HFFc6 (cell line): ENCODE measurements at regions not wholly inside any gene's neighbourhood (a gene's known extent, or its start where the extent isn't known, plus 50 kb on each side); places are given as distances from the start of the nearest gene placed in this dataset.

Source experiments
- DNase-seq: peaks from one replicate; pipeline ENCODE4 v3.0.0-alpha.2; 2018
- H3K27ac Mint-ChIP-seq: 2 replicates; pipeline ENCODE4 v1.8.0; 2020; ENCODE audit warnings: mild to moderate bottlenecking, mixed read lengths
- H3K27me3 Mint-ChIP-seq: 2 replicates; pipeline ENCODE4 v1.8.0; 2021; ENCODE audit warnings: mild to moderate bottlenecking, moderate library complexity, mixed read lengths; ENCODE audit not compliant: insufficient read depth
- H3K36me3 Mint-ChIP-seq: 2 replicates; pipeline ENCODE4 v1.8.0; 2021; ENCODE audit warnings: low read depth, mixed read lengths
- H3K4me1 Mint-ChIP-seq: 2 replicates; pipeline ENCODE4 v1.8.0; 2020; ENCODE audit warnings: low read depth, mixed read lengths
- H3K4me3 Mint-ChIP-seq: 2 replicates; pipeline ENCODE4 v1.8.0; 2020; ENCODE audit warnings: mild to moderate bottlenecking, moderate library complexity, mixed read lengths
- H3K9me3 Mint-ChIP-seq: 2 replicates; pipeline ENCODE4 v1.8.0; 2020; ENCODE audit warnings: mild to moderate bottlenecking, mixed read lengths
- TF ChIP-seq, protein P1 (sequence below): fragments of 200-600 bp; sonication (generic); IDR thresholded peaks from 2 replicates; pipeline ENCODE4 v1.5.0; 2021; ENCODE audit warnings: antibody characterized with exemption, mild to moderate bottlenecking

DNA sequence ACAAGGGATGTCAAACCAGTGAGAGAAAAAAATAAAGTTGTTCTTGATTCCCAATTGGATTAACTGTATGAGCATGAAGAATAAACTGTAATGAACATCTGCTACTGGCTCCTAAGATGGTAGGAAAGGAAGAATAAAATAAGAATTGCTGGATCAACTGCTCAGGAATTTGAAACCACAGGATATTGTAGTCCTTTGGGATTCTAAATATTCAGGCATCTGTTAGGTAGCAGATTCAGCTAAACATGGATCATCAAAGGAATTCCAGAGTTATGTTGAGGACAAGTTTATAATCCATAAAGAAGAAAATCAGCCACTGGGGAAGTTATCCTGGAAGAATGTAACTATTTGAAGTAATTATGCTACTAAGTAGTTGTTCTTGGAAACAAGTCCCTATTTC, 65.8 kb downstream of the ISL1 start:
- Mint-ChIP-seq H3K4me3 (no peak overlapping the region), H3K9me3 (no peaks in the 10 kb centered on the region), H3K27me3 (no peaks in the 10 kb centered on the region), H3K36me3 (no peaks in the 10 kb centered on the region), H3K27ac (no peak overlapping the region), H3K4me1 (no peaks in the 10 kb centered on the region)
- DNase-seq, result no peak
- TF ChIP-seq, protein P1, sequence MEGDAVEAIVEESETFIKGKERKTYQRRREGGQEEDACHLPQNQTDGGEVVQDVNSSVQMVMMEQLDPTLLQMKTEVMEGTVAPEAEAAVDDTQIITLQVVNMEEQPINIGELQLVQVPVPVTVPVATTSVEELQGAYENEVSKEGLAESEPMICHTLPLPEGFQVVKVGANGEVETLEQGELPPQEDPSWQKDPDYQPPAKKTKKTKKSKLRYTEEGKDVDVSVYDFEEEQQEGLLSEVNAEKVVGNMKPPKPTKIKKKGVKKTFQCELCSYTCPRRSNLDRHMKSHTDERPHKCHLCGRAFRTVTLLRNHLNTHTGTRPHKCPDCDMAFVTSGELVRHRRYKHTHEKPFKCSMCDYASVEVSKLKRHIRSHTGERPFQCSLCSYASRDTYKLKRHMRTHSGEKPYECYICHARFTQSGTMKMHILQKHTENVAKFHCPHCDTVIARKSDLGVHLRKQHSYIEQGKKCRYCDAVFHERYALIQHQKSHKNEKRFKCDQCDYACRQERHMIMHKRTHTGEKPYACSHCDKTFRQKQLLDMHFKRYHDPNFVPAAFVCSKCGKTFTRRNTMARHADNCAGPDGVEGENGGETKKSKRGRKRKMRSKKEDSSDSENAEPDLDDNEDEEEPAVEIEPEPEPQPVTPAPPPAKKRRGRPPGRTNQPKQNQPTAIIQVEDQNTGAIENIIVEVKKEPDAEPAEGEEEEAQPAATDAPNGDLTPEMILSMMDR, result no peak

DNA sequence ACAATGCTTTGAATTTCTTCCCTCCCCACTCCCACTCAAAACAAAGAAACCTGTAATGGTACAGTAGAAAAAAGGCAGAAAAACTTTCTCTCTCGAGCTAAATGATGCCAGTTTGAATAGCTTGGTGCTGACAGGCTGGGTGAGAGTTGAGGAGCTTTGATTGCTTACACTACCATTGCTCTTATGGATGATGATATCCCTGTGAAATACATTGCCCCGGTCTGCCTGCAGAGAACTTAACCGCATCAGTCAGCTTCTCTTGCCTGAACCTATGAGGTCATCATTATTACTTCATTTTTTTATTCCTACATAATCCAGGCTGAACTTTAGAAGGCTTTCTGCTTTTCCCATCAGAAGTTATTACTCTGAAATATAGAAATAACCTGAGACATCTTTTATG, 69.3 kb downstream of the ISL1 start:
- H3K27me3 Mint-ChIP-seq, result no peaks in the 10 kb centered on the region; the same call in none of the 2 replicates
- H3K4me1 Mint-ChIP-seq, result no peaks in the 10 kb centered on the region
- H3K36me3 Mint-ChIP-seq, result no peaks in the 10 kb centered on the region
- no peaks in the 10 kb centered on the region; the same call in 1 of the 2 replicates for H3K9me3 Mint-ChIP-seq
- DNase-seq, result no peak
- TF ChIP-seq, protein P1, result no peak
- no peak overlapping the region for H3K27ac Mint-ChIP-seq
- H3K4me3 Mint-ChIP-seq, result no peak overlapping the region

DNA sequence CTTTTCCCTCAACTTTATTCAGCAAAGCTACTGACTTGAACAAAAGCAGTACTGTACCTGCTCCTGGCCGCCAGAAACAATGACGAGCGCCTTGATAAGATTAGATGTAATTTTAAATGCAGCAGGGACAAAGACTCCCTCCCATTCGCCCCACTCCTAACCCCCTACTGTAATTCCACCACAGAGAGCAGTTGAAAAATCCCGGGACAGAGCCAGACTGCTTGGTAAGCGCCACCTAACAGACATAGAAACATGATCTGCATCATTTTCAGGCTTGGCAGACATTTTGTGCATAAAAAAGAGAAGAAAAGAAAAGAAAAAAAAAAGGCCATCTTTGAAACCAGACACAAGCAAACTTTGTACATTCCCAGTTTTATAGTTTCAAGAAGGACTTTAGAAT, 81.9 kb downstream of the ISL1 start:
- Mint-ChIP-seq H3K27ac (no peak overlapping the region), H3K4me1 (peaks cover 8% of the 10 kb centered on the region; the same call in 1 of the 2 replicates), H3K36me3 (no peaks in the 10 kb centered on the region), H3K9me3 (no peaks in the 10 kb centered on the region; the same call in 1 of the 2 replicates), H3K27me3 (peaks cover 2% of the 10 kb centered on the region; the same call in 1 of the 2 replicates), H3K4me3 (no peak overlapping the region)
- no peak for DNase-seq
- TF ChIP-seq, protein P1, result no peak

DNA sequence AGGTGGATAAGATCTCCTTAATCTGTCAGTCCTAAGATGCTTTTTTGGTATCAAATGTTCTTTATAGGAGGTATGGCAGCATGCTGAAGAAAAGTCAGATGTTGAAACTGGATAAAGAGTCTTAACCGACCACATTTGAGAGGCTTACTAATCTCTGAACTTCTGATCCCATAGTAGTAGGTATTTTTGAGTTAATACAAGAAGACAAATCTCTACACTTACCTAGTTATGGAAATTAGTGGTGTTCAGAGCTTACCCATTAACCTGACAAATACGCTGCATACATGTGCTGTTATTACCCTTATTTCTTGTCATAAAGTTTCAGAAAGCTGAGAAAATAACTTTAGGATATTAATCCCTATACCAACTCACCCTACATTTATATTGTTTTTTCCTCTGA, 83.0 kb downstream of the ISL1 start:
- Mint-ChIP-seq H3K36me3 (no peaks in the 10 kb centered on the region), H3K27me3 (peaks cover 2% of the 10 kb centered on the region; the same call in 1 of the 2 replicates), H3K9me3 (no peaks in the 10 kb centered on the region; the same call in 1 of the 2 replicates), H3K4me3 (no peak overlapping the region), H3K27ac (no peak overlapping the region), H3K4me1 (peaks cover 9% of the 10 kb centered on the region; the same call in 1 of the 2 replicates)
- TF ChIP-seq, protein P1, result no peak
- no peak for DNase-seq

DNA sequence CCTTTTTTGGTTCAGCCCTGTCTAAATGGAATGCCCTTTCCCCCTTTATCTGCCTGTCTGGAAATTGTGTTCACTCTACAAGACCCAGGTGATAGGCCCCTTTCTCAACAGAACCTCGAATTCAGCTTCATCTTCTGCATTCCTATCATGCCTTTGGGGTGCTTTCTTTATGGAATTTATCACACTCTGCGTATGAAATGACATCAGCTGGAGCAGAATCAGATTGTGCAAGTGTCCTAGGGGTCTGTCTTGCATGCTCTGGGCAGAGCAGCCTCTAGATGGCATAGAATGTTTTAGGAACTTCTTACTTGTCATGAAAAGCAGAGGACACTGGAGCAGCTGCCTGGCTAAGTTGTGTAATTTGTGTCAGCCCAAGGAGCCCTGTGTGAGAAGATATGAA, 84.9 kb downstream of the ISL1 start:
- peak; percentile 34 for DNase-seq

More for the DNA sequence above, 84.9 kb downstream of the ISL1 start:
- H3K36me3 Mint-ChIP-seq, result no peaks in the 10 kb centered on the region
- TF ChIP-seq, protein P1, result peak; percentile 44; the same call in 1 of the 2 replicates
- H3K27me3 Mint-ChIP-seq, result peaks cover 2% of the 10 kb centered on the region; the same call in 1 of the 2 replicates
- no peaks in the 10 kb centered on the region; the same call in 1 of the 2 replicates for H3K9me3 Mint-ChIP-seq
- H3K4me1 Mint-ChIP-seq, result peaks cover 15% of the 10 kb centered on the region; the same call in 1 of the 2 replicates
- no peak overlapping the region for H3K4me3 Mint-ChIP-seq
- H3K27ac Mint-ChIP-seq, result no peak overlapping the region
